Sigmoid colon (tissue), 4 donors: ENCODE measurements at regions not wholly inside any gene's neighbourhood (a gene's known extent, or its start where the extent isn't known, plus 50 kb on each side); places are given as distances from the start of the nearest gene placed in this dataset.
"Not testable (repeated sequence)": the region's sequence is repeated elsewhere in the genome, so short reads cannot be mapped to it uniquely, and the experiment has no call there.

ENCODE experiments used
- EP300 ChIP-seq, 4 donors: sonication (generic); formaldehyde crosslinking; IDR thresholded peaks; one replicate each; pipeline ENCODE4 v1.6.1; 2017; ENCODE audit warnings: antibody characterized with exemption in 4 of 4
- POLR2A ChIP-seq, 2 donors: fragments of 450-650 bp; IDR thresholded peaks; one replicate each; pipeline ENCODE4 v1.6.1; 2016; ENCODE audit warnings: antibody characterized with exemption in 2 of 2, mild to moderate bottlenecking in 2 of 2, moderate library complexity in 2 of 2
- POLR2AphosphoS5 ChIP-seq, 4 donors: sonication (generic); formaldehyde crosslinking; IDR thresholded peaks; one replicate each; pipeline ENCODE4 v1.6.1; 2017; ENCODE audit warnings: antibody characterized with exemption in 4 of 4
- TF ChIP-seq, protein P1 (sequence below), 4 experiments: fragments of 450-650 bp in 3 of 4; fragments of 200-600 bp in 1 of 4; IDR thresholded peaks; one replicate each; pipeline ENCODE4 v1.5.1; 2016 to 2019; ENCODE audit warnings: antibody characterized with exemption in 4 of 4, mild to moderate bottlenecking in 3 of 4, moderate library complexity in 2 of 4

DNA sequence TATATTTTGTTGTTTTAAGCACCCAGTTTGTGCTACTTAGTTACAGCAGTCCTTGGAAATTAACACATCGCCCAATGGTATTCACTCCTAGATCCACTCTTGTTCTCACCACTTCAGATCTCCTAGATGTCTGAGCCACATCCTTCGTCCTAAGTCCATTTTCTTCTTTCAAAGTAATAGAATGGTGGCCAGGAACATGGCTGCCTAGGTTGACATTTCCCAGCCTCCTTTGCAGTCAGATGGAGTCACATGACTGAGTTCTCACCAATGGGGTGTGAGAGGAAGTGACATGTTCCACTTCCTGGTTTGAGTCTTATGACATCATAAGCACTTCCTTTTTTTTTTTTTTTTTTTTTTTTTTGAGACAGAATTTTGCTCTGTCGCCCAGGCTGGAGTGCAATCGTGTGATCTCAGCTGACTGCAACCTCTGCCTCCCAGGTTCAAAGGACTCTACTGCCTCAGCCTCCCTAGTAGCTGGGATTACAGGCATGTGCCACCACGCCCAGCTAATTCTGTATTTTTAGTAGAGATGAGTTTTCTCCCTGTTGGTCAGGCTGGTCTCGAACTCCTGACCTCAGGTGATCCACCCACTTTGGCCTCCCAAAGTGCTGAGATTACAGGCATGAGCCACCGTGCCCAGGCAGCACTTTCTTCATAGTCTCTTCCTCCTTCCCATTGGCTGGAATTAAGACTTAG, 91.7 kb upstream of the MRI1 start:
- not testable (repeated sequence) for TF ChIP-seq EP300, POLR2A, POLR2AphosphoS5 (IDR thresholded peaks at IDR 0.05)
- TF ChIP-seq, protein P1, sequence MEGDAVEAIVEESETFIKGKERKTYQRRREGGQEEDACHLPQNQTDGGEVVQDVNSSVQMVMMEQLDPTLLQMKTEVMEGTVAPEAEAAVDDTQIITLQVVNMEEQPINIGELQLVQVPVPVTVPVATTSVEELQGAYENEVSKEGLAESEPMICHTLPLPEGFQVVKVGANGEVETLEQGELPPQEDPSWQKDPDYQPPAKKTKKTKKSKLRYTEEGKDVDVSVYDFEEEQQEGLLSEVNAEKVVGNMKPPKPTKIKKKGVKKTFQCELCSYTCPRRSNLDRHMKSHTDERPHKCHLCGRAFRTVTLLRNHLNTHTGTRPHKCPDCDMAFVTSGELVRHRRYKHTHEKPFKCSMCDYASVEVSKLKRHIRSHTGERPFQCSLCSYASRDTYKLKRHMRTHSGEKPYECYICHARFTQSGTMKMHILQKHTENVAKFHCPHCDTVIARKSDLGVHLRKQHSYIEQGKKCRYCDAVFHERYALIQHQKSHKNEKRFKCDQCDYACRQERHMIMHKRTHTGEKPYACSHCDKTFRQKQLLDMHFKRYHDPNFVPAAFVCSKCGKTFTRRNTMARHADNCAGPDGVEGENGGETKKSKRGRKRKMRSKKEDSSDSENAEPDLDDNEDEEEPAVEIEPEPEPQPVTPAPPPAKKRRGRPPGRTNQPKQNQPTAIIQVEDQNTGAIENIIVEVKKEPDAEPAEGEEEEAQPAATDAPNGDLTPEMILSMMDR (IDR thresholded peaks at IDR 0.05), result not testable (repeated sequence)
